ENCODE measurements at regions not wholly inside any gene's neighbourhood (a gene's known extent, or its start where the extent isn't known, plus 50 kb on each side); places are given as distances from the start of the nearest gene placed in this dataset.
A peak's percentile ranks its signal among the peaks of the same experiment; 100 is the strongest.

- DNase-seq (ENCODE audit: extremely low read depth, low read depth): no peak
- no peak overlapping the region for H3K4me3 ChIP-seq (replicated peaks; ENCODE audit: low read depth, low read length)
- TF ChIP-seq, protein P1, sequence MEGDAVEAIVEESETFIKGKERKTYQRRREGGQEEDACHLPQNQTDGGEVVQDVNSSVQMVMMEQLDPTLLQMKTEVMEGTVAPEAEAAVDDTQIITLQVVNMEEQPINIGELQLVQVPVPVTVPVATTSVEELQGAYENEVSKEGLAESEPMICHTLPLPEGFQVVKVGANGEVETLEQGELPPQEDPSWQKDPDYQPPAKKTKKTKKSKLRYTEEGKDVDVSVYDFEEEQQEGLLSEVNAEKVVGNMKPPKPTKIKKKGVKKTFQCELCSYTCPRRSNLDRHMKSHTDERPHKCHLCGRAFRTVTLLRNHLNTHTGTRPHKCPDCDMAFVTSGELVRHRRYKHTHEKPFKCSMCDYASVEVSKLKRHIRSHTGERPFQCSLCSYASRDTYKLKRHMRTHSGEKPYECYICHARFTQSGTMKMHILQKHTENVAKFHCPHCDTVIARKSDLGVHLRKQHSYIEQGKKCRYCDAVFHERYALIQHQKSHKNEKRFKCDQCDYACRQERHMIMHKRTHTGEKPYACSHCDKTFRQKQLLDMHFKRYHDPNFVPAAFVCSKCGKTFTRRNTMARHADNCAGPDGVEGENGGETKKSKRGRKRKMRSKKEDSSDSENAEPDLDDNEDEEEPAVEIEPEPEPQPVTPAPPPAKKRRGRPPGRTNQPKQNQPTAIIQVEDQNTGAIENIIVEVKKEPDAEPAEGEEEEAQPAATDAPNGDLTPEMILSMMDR (IDR thresholded peaks at IDR 0.05; ENCODE audit: low read depth, low read length, missing control alignments): peak; percentile 78
Observed at GRCh38 chr9:73023025-73023541, 70.2 kb upstream of the ALDH1A1 start.

DNA sequence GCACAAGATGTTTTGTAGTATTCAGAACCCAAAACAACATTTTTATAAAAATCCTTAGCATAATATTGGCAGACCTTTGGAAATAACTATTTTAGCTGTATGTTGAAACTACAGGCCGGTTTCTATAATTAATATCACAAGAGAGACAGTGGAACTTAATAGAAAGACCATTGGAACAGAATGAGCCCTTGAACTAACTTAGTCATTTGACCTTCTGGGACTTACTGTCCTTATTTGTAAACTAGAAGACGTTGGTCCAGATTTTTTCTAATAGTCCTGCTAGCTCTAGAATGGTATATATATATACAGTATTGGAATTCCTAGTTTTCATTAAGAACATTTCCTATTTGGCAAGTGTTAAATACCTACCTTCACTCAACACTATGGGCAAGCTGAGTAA, 69.5 kb upstream of the ALDH1A1 start:
- TF ChIP-seq, protein P1 (IDR thresholded peaks at IDR 0.05; ENCODE audit: low read depth, low read length, missing control alignments): no peak
- H3K4me3 ChIP-seq (replicated peaks; ENCODE audit: low read depth, low read length): no peak overlapping the region
- DNase-seq (ENCODE audit: extremely low read depth, low read depth): no peak

GRCh38 chr9:73020877-73021276, 68.0 kb upstream of the ALDH1A1 start:
- DNase-seq (ENCODE audit: extremely low read depth, low read depth): no peak
- TF ChIP-seq, protein P1 (IDR thresholded peaks at IDR 0.05; ENCODE audit: low read depth, low read length, missing control alignments): no peak
- no peak overlapping the region for H3K4me3 ChIP-seq (replicated peaks; ENCODE audit: low read depth, low read length)

DNA sequence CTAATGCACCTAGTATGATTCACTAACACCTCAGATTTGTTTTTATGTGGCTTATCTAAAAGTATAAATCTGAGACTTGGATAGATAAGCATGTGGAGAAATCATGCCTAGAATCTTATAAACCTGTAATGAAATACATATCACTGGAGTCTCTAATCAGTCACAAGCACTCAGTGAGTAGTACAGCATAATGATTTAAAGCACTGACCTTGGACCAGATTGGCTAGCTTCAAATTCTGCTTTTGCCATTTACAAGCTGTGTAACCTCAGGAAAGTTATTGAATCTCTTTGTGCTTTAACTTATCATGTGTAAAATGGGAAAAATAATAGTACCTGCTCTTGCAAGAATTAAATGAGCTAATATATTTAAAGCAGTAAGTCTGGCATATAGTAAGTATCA, 61.2 kb upstream of the ALDH1A1 start:
- H3K4me3 ChIP-seq (replicated peaks; ENCODE audit: low read depth, low read length): no peak overlapping the region
- TF ChIP-seq, protein P1 (IDR thresholded peaks at IDR 0.05; ENCODE audit: low read depth, low read length, missing control alignments): no peak
- DNase-seq (ENCODE audit: extremely low read depth, low read depth): no peak

- TF ChIP-seq, protein P1 (IDR thresholded peaks at IDR 0.05; ENCODE audit: low read depth, low read length, missing control alignments): no peak
Observed at GRCh38 chr9:73011956-73012355, 59.1 kb upstream of the ALDH1A1 start.

DNA sequence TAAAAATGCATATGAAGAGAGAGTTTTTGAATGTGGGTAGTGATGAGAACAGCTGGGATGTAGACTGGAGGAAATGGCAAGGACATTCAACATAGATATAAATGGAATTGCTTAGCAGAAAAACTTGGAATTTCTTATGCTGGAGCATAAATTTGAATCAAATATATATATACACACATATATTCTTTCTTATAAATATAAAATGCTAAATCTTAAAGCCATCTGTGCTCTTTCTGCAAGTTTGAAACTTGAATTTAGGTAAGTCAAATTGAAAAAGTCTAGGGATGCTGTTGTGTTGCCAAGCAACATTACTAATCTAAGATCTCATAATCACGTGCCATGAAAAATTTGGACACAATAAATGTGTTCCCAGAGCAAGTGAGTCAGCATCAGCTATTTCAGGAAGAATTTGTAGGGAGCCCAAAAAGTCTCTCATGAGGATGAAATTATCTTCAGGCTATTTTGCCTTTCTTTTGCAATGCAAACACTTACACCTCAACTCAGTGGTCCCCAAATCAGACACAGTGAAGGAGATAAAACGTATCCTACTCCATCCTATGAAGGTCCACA, 58.4 kb upstream of the ALDH1A1 start:
- TF ChIP-seq, protein P1 (IDR thresholded peaks at IDR 0.05; ENCODE audit: low read depth, low read length, missing control alignments): no peak
- H3K4me3 ChIP-seq (replicated peaks; ENCODE audit: low read depth, low read length): no peak overlapping the region
- no peak for DNase-seq (ENCODE audit: extremely low read depth, low read depth)

More at GRCh38 chr9:73011956-73012355, 59.1 kb upstream of the ALDH1A1 start:
- no peak for DNase-seq (ENCODE audit: extremely low read depth, low read depth)
- H3K4me3 ChIP-seq (replicated peaks; ENCODE audit: low read depth, low read length): no peak overlapping the region
